ENCODE measurements at regions not wholly inside any gene's neighbourhood (a gene's known extent, or its start where the extent isn't known, plus 50 kb on each side); places are given as distances from the start of the nearest gene placed in this dataset.

DNA sequence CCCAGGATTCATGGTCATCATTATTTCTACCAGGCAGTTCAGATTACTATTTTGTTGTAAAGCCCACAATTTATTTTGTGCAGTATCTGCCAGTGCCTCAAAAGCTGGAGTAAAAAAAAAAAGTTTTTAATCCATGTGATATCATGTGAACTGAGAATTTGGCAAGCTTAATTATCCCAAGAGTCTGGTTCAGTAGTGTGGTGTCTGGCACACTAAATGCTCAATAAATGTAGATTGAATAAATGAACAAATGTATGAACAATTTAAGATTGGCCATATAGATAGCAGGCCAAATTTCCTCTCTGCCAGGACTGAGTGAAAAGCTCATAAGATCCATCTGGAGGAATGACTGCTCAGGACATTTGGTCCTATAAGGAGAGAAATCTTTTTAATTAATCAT, 533.0 kb downstream of the TLE1 start:
- DNase-seq, result no peak

DNA sequence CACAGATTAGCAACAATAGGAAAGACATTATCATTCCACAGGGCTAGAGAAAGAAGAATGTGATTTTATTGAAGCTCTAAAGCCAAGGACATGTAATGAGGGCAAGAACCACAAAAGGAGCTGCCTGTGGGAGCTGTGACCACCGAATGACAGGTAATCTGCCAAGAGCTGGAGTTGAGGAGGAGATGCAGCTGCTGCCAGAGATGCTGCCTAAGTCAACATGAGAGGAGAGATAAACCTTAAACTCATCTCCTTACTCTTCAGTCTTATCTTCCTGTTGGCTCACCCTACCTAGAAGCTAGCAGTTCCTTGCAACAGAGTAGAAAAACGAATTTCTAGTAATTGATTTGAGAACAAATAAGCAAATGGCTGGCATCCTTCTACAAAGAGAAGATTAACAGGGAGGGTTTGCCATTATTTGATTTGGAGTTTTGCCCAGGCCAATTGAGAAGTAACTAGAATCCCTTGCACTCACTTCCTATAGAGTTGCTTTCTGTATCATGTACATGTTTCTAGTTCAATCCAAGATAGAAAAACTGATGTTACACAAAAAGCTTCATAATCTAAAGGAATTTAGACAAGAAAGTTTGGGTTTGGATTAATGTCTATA, 539.2 kb downstream of the TLE1 start:
- no peak for DNase-seq

DNA sequence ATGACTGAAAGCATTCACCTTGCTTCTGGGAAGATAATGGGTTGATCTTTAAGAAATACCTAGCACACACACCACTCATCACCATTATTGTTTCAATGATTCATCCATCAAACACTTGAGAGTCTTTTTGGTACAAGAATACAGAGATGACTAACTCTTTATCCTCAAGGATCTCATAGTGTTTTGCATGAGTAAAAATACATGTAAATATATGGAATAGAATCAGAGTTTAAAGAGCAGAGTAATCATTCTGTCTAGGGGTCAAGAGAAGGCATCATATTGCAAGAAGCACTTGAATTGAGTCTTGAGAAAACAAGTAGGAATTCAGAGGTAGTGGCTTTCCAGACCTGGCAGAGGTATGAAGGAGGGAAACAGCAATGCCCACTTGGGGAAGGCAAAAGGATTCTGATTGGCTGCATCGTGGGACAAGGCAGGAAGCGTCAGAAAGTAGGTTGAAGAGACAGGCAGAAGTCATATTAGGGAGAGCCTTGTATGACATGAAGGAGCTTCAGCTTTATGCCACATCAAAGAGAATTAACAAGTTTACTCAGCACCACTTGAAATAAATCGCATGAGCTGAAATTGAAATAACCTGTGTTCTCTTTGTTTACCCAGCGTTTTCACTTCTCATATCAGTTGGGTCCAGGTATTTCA, 542.5 kb downstream of the TLE1 start:
- DNase-seq, result no peak

DNA sequence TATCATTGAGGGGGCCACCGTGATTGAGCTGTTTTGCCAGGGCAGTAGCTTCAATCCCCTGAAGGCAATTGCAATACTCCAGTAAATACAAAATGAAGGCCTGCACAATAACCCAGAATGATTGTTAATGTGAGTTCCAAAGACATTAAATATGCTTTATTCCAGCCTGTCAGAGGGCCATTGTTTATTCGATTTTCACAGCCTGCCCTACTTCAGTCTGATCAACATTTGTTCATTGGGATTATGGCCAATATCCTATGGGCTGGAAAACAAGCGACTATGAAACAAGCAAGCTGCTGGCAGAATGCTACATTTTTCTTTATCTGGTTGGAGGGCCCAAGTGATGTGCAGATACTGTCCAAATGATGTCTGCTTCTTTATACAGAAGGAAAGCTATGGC, 543.1 kb downstream of the TLE1 start:
- DNase-seq, result no peak

DNA sequence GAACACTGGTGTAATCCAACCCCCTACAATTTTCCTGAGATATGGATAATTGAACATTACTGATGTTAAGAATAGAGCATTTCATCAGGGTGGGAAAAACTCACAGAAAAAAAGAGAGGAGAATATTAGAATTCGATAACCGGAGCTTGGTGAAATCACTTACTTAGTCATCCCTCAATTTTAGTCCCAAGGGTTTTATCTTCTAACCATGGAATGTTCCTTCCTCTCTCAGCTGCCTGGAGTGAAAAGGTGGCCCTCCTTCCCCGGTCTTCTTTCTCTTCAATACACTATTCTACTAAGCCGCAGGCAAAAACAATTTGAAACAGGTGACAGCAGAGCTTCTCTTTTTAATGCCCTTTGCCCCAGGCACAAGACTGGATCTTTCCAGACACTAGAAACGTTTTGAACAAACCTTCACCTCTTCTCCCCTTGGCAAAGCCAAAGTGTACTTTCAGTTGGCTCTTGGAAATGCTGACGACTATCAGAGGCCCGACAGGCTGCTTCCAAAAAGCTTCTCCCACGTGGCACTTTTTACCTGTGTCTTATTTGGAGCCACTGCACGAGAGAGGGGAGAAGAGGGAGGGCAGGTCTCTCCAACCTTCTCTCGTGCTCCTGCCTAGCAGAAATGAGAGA, 543.9 kb downstream of the TLE1 start:
- no peak for DNase-seq

DNA sequence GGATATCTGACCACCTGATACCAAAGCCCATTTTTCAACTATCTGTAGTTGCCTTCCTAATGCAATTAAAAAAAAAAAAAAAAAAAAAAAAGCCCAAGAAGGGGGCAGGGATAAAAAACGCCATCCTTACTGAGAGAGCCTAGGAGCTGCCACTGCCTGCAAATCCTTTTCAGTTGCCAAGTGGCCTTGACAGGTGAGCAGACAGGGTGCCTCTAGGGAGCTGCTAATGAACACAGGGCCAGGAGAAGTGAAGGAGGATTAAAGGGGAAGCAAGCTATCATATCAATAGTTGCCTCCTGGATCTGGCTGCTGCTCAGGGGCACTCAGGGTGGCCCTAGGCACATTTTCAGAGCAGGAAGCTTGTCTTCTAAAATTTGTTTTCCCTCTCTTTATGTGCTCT, 547.4 kb downstream of the TLE1 start:
- DNase-seq, result no peak

DNA sequence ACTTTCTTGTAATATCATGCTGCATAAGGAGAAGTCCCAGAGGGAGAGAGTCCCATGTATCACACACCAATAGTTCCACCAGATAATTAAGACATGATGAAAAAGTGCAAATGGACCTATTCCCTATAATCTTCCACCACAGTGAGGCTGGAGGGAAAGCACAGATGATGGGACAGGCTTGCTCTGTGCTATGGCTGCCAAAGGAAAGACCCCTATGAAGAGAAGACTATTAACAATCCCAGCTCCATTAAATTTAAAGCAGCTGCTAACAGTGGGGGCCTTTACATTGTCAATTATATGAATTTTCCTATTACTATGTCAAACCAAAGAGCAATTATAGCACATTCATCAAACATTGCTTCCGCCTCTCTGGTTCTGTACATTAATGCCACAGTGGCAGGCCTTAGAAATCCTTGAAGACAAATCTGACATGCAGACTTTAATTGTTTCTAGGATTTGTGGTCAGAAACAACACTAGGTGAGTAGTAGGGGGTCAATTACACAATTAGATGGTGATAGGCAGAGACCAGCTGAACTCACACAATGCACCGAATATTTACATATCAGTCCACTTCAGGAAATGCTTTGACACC, 551.3 kb downstream of the TLE1 start:
- DNase-seq, result no peak

DNA sequence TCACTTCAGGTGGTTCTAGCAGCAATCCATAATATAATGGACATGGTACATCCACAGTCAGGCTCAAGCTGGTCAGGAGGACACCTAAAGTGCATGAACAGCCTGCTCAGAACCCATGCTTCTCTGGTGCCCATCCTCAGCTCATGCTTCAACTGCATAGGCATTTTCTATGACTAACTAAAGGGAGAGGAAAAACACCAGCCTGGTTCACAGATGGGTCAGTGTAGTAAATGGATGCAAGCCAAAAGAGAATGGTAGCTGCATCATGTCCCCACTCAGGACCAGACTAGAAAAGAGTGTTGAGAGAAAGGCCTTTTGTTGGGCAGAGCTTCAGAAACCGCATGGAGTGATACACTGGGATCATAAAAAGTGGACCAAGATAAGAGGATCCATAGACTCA, 556.6 kb downstream of the TLE1 start:
- no peak for DNase-seq

DNA sequence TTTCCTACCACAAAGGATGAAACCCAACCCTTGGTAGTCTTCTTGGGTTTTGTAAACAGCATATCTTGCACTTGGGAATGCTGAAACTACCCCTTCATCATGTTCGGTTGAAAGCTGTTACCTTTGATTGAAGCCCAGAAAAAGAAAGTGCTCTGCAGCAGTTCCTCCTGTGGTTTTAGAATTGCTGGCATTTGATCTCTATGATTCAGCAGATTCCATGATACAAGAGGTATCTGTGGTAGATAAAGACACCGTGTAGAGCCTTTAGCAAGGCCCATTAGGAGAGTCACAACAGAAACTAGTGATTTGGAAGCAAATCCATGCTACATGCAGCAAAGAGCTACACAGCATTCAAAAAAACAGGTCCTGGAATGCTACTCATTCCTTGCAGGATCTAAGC, 557.0 kb downstream of the TLE1 start:
- DNase-seq, result no peak

DNA sequence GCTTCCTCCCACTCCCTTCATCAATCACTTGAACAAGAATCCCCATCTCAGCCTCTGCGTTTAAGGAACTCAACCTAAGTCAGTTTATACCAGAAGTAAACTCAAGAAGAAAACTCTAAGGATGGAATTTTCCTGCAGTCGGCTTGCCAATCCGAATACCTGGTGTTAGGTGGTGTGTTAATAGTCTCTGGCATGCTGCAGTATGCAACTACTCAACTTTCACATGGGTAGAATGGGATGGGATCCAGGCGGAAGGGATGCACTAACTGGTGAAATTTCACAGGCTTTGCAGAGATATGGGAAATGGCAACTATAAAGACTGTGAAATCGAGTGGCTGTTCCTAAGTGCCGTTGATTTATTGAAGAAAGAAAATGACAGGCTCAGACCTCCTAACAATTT, 560.6 kb downstream of the TLE1 start:
- DNase-seq, result no peak

DNA sequence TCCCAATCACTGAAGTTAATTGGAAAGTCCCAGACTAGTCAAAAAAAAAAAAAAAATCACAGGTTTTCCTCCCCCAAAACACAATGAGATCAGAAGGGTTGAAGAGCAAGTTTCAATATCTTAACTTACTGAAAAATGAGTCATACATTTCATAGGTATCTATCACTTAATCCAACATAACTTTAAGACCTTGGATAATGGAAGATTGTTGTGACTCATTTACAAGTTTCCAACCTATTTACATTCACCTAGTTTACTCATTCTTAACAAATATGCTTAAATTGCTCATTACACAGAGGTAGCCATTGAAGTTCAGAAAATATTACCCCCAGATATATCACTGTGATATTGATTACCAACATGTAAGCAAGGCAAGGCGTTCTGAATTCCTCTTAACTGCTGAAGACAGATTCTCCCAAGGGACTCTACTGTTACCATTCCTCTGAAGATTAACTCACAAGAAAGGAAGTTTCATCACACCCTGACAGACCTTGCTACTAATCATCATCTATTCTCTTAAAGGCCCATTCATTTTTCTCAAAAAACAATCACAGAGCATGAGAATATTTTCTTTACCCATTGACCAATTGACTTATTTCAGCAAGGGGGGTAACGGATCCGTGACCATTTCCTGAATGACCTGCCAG, 563.8 kb downstream of the TLE1 start:
- DNase-seq, result no peak

DNA sequence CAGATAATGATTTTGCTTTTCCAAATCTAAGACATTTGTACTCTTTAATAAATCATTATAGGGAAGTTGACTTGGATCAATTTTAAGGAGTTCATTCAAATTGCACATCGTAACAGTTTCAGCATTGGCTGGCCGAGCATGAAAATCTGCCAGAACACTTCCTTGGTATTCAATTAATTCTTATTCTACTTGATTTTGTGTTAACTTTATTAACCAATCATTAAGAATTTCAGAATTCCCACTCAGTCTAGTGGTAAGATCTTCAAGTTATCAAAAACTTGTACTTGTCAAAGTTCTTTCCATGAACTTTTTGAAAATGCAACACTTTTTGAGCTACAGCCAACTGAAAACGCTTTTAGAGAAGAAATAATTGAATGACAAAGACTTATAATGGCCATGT, 565.8 kb downstream of the TLE1 start:
- DNase-seq, result no peak

DNA sequence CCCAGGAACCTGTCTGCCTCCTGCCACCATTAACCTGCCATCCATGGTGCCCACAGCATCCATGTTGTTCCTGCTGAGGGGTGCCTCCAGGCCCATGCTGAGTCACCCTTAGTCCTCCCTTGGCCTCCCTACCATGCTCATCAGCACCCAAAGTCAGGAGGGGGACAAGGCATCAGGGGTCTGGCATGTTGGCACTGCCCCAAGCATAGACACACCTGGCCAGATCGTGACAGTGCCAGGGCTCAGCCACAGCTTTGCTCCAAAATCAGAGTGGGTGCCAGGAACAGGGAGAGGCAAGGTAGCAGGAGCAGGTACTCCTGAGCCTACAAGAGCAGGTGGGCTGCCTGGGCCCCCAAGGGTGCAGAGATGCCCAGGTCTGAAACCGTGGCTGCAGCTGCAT, 566.6 kb downstream of the TLE1 start:
- DNase-seq, result no peak

DNA sequence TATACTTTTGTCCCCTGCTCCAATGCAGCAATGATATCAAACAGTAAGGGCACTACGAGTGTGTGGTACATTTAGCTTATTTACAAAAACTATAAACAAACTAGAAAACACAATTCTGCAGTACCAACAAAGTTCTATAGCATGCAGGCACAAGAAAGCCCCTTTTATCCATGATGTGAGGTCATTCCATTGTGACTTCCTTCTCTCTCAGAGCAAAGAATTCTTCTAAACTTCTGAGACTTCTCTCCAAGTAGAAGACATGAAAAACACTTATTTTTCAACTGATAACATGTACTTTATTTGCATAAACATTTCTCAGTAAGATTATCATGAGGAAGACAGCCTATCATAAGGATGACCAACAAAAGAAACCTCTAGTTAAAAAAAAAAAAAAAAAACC, 569.8 kb downstream of the TLE1 start:
- DNase-seq, result no peak

DNA sequence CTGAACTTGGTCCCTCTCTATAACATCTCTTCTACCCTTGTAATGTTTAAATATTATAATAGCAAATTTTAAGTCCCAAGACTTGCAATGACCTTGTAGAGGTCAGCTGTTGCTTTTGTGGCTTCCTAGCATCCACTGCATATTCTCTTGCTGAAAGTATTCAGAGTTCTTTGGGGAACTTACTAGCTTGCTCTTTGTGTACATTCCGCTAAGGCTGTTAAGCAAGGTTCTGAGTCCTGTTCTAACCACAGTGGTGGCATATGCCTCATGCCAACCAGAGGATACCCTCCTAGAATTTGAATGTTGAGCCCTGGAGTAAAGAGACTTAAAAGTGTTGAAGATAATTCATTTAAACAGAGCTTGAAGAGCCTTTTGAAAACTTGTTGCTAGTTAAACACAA, 570.9 kb downstream of the TLE1 start:
- no peak for DNase-seq

DNA sequence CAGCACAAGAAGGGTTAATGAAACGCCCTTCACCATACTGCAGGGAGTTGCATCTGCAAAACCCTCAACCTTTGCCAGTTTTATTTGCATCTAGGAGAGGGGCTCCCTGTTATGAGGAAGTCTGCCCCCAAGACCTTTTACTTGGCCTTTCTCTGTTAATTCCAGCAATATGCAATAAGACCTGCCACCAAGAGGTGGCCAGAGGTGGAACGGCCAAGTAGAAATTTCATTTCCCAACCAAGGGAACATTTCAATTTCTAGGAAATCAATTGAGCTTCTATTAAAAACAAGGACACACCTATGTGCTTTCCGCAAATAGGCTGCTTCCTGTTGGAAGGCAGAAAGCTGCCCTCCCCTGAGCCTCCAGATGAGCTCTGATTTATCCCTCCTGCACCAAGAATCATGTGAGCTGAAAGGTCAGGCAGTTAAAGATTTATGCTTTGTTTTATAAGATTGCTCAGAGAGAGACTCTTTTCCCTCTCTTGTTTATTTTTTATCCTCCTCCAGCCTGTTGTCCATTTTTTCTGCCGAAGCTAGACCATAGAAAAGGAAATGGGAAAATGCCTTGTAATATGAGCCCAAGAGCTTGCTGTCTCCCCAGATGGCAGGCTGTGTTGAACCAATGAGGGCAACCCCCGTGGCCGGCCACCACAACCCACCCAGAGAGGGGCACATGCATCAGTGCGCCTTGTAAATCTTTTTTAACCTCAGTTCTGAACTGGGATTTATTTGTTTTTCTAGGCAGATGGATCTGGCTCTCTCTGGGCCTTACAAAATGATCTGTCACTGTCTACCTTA, 572.8 kb downstream of the TLE1 start:
- DNase-seq, result no peak

DNA sequence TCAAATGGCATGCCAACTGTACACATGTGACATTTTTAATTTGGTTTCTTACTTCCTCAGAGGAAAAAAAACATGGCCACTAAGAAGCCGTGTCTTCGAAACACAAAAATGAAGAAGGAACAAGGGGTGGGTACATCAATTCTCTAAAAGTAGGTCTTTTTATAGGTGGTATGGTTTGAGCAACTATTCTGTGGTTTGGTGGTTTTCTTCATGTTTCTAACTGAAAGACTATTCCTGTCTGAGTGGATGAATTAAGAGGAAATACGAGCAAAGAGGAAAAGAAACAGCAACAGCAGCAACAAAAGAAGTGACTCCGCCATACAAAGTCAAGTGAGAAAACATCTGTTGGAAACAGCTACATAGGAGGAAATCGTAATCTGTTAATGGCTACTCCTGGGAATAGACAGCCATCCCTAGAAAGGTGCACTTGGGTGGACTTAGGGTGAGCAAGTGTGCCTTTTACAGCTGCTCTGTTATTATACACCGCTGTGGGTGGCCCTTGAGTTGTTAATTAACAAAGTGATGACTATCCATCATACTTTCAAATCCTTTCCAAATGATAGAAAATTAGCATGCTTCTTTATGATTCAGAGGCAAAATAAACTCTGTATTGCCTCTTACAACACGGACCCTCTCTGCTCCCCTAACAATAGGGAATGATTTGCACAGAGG, 575.8 kb downstream of the TLE1 start:
- peak; percentile 0 for DNase-seq

DNA sequence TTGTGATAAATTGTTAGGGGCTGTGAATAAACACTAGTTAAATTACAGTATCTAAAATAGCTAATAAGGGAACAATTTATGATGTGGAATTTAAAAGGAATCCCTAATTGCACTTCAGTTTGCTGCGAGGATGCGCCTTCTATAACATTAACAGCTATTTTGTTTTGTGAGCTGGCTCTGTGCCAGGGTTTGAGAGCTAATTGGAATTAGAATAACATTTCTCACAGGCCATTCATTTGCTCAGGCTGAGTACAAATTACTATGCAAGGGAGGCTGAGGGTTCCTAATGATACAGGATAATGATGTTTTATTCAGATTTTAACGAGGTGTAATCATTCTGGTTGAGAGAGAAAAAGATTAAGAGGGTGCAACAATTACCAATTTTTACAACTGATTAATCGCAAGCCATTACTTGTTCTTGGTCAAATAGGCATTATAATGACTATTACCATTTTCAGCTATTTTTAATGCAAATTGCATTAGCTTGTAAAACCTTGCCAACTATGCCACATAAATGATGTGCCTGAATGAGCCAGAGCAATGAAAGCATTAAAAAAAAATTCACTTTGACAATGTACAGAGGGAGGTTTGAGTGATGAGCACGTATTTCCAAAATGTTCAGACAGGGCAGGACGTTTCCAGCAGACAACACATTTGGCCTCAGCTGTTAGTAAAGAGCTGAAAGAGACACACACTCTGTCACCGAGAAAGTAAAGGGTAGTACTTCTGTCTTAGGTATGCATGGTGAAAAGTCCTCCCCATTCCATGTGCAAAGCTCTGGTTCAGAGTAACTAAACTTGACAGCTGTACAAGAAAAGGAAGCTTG, 576.5 kb downstream of the TLE1 start:
- no peak for DNase-seq

DNA sequence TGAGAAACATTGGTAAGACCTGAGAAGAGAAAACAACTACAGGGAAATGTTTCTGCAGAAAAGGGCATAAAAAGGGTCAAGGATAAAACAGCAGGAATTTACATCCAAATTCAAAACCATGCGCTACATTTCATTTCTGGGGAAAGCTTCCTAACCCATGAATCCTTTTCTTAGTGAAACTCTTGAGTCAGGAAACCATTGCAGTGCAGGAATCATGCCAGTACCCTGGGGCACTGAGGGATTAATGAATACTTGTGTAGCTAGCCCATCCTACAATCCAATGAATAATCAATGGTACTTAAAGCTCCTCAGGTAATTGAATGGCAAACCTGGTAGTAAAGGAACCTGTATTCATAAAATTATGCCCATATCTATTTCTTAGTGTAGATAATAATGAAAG, 580.5 kb downstream of the TLE1 start:
- DNase-seq, result no peak

DNA sequence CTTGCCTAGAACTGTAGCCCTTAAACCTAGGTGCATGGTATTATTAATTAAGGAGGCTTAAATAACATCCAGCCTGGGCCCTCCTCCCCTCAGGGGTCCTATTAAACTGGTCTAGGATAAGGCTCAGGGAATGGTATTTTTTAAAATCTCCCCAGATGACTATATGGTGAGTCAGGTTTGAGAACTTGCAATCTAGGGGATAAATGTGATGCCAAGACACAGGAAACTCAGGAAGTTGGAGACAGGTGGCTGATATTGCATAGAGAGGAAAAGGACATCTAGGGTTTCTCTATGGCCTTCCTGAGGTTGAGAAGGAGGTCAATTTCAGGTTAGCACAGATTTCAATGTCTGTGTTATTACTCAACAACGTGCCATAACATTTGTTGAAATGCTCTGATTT, 581.0 kb downstream of the TLE1 start:
- DNase-seq, result no peak
